OCI-M1 (cell line): ENCODE measurements at regions not wholly inside any gene's neighbourhood (a gene's known extent, or its start where the extent isn't known, plus 50 kb on each side); places are given as distances from the start of the nearest gene placed in this dataset.
"Not testable (repeated sequence)": the region's sequence is repeated elsewhere in the genome, so short reads cannot be mapped to it uniquely, and the experiment has no call there.

Experiments used
- DNase-seq: peaks from one replicate; lab custom pipeline; 2025; lab: John Stamatoyannopoulos, UW

GRCh38 chr7:6990426-6991152 lies 164.5 kb upstream of the CCZ1B start:
- DNase-seq, result not testable (repeated sequence)

- DNase-seq, result not testable (repeated sequence)
Observed at GRCh38 chr7:6991169-6991611, 165.1 kb upstream of the CCZ1B start.

- not testable (repeated sequence) for DNase-seq
Observed at GRCh38 chr7:6991686-6992085, 165.6 kb upstream of the CCZ1B start.

- DNase-seq, result not testable (repeated sequence)
Observed at GRCh38 chr7:6992133-6992532, 166.1 kb upstream of the CCZ1B start.

GRCh38 chr7:6995026-6995425 lies 169.0 kb upstream of the CCZ1B start:
- not testable (repeated sequence) for DNase-seq

- peak; percentile 69 for DNase-seq
Observed at GRCh38 chr7:6995493-6996289, 169.6 kb upstream of the CCZ1B start.

- DNase-seq, result peak; percentile 26
Observed at GRCh38 chr7:6999067-6999666, 173.1 kb upstream of the CCZ1B start.

GRCh38 chr7:7002418-7003062 lies 176.5 kb upstream of the CCZ1B start:
- no peak for DNase-seq

- DNase-seq, result no peak
Observed at GRCh38 chr7:7005303-7005702, 177.0 kb upstream of the C1GALT1 start.

GRCh38 chr7:7005949-7006348 lies 176.4 kb upstream of the C1GALT1 start:
- DNase-seq, result not testable (repeated sequence)

- not testable (repeated sequence) for DNase-seq
Observed at GRCh38 chr7:7011241-7011640, 171.1 kb upstream of the C1GALT1 start.

GRCh38 chr7:7011751-7012150 lies 170.6 kb upstream of the C1GALT1 start:
- not testable (repeated sequence) for DNase-seq

GRCh38 chr7:7014827-7015595 lies 167.3 kb upstream of the C1GALT1 start:
- no peak for DNase-seq

- DNase-seq, result peak; percentile 2
Observed at GRCh38 chr7:7017707-7018280, 164.6 kb upstream of the C1GALT1 start.

GRCh38 chr7:7018290-7018689 lies 164.1 kb upstream of the C1GALT1 start:
- no peak for DNase-seq

- DNase-seq, result no peak
Observed at GRCh38 chr7:7032221-7032620, 150.1 kb upstream of the C1GALT1 start.

GRCh38 chr7:7035851-7036250 lies 146.5 kb upstream of the C1GALT1 start:
- DNase-seq, result no peak

GRCh38 chr7:7042286-7042893 lies 140.0 kb upstream of the C1GALT1 start:
- peak; percentile 6 for DNase-seq

- DNase-seq, result no peak
Observed at GRCh38 chr7:7044806-7045205, 137.5 kb upstream of the C1GALT1 start.

- DNase-seq, result no peak
Observed at GRCh38 chr7:7048213-7048612, 134.1 kb upstream of the C1GALT1 start.
